GM18507 (cell line): ENCODE measurements at regions not wholly inside any gene's neighbourhood (a gene's known extent, or its start where the extent isn't known, plus 50 kb on each side); places are given as distances from the start of the nearest gene placed in this dataset.

ENCODE experiments used
- DNase-seq: peaks from one replicate; pipeline ENCODE4 v3.0.0; 2011; ENCODE audit warnings: low read depth; ENCODE audit not compliant: insufficient read length; ENCODE audit errors: extremely low spot score
- FAIRE-seq: peaks from 2 replicates; lab custom pipeline; 2011; peaks lifted over from hg19 to GRCh38; lab: Jason Lieb, UNC

DNA sequence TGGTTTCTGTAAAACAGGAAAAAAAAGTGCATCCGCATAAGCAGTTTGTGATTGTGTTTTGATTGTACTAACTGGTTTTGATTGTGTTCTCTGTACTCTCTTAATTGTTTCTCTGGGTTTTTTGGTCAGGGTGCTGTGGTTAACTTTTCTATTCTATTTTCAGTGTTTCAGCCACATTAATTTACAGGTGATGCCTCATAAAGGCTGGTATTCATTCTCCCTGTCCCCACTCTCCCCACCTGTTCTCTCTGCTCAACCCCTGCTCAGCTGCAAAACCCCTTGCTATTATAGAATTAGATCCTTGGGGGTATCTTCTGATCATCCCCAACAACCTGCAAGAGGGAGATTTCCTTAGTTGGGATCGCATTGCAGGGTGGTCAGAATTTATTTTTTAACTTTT, 285.4 kb upstream of the AZI2 start:
- DNase-seq = no peak
- no peak for FAIRE-seq

DNA sequence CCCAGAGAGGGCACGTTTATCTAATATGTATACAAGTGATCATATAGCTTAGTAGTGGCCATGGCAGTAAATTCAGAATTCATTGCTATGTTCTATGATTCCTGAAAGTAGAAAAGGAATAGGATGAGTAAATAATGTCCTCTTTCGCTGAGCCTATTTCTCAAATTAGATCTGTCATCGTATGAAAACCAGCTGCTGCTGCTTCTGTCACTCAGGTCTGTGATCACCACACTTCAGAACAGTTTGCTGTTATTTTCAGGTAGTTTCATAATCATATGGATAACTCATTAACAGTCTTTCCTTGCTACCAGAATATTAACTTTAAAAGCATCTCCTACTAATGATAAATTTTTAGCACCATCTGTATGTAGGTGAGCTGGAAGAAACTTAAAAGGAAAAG, 289.1 kb upstream of the AZI2 start:
- DNase-seq (no peak), FAIRE-seq (no peak)

DNA sequence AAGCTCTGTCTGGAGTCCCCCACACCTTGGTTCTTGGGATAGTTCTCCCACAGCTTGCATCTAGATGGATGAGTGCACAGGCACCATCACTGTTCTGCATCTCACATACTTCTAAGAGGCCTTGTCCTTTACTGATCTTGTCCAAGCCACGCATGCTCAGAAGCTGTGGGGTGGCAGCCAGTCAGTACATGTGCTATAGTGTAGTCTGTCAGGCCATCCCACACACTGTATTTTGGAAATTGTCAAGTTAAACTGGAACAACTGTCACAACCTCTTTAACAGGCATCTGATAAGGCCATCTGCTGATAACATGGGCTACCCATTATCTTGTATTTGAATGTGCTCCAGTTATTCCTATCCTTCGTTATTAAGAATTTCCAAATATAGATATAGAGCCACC, 296.5 kb upstream of the AZI2 start:
- DNase-seq (no peak), FAIRE-seq (no peak)

DNA sequence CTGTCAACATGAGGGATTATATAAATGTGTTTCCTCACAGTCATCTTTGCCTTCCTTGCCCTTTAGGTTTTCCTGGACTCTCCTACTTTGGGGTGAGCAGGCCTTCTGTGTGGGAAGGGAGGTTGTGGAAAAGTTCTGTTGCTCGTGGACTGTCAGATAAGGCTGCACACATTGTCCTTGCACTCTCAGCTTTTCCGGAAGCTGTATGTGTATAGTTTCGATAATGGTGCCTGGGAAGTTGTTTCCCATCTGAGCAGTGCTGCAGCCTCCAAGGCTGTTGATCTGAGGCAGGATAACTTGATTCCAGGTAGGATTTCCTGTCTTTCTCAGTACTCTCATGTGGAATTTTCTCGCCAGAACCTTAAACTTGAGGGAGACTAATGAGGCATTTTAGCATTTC, 297.8 kb upstream of the AZI2 start:
- DNase-seq = no peak
- FAIRE-seq = no peak

DNA sequence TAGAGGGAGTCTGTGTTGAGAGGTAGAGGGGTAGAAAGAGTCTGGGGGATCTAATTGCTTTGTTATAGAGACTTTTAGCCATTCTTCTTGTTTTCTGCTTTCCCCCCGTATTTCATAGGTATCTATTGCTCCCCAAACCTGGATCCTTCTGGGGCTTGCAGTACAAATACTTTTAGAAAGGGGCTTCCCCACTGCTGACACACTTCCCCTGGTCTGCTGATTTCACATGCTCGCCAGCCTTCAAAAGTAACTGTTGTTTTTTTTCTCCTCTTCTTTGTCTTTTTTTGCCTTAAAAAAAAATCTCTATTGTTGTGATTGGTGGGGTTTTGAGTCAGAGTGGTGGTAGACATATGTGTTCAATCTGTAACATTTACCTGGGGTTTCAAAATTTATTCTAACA, 300.6 kb upstream of the AZI2 start:
- DNase-seq (no peak), FAIRE-seq (no peak)

DNA sequence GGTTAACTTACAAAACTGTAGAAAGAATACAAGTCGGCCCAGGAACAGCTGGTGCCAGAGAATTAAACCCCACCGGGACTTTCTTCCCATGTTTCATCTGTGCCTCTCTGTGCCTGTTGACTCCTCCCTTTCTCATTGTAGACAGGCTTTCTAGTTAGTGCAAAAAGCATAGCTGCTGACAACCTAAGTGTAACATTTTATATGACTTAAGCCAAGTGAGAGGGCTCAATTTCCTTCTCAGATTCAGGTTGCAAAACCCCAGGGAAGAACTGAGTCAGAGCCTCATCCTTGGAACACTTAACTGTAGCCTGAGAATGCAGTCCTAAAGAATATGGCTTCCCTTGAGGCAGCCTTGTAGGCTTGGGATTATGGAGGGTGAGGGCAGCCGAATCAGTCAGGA, 302.5 kb upstream of the AZI2 start:
- DNase-seq (no peak), FAIRE-seq (no peak)

DNA sequence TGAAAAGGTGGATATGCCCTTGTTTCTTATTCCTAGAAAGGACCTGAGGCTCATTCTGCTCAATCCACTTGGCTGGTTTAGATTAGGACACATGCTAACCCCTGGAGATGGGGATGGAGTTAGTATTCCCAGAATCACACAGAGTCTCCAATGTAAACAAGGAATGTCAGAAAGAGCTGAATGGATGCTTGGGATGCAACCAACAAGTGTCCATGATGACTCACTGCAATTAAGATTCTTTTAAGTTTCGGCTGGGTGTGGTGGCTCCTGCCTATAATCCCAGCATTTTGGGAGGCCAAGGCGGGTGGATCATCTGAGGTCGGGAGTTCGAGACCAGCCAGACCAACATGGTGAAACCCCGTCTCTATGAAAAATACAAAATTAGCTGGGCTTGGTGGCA, 315.5 kb upstream of the AZI2 start:
- DNase-seq (no peak), FAIRE-seq (no peak)

DNA sequence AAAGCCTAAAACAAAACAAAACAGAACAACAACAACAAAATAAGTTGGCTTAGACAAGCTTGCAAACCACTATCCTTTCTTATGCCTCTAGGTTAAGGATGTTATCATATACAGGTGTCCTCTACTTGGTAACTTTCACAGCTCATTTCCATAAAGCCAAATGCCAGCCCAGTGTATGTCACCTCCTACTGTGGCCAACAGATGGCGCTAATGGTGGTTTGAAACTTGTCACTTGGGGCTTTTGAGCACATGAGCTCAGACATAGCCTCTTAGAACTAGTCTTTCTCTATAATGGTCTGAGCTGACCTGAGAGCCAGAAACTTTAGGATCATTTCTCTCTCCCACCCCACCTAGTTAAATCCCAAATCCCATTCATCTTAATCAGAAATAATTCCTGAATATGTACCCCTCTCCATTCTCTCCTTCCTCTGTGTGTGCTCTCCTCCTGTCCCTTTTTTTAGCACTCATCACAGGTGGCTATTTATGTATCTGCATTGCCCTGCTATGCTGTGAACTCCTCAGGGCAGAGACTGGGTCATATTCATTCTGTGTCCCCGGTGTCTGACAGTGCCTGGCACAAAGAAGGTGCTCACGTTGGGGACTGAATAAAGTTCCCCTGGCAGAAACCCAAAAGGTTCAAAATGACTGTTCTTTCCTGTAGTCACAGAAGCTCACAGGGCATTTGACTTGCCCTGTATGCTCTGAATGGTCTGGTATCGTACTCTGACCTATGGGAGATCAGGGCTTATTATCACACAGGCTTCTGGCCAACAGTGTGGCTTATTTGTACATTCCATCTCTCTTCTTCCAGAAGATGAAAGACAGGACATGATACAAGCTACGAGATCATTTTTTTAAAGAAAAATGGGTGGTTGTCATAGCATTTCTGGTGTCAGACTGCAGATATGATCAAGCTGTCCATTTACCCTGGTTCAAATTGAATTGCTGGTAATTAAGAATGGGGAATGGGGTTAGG, 319.3 kb upstream of the AZI2 start:
- DNase-seq = peak; percentile 5

DNA sequence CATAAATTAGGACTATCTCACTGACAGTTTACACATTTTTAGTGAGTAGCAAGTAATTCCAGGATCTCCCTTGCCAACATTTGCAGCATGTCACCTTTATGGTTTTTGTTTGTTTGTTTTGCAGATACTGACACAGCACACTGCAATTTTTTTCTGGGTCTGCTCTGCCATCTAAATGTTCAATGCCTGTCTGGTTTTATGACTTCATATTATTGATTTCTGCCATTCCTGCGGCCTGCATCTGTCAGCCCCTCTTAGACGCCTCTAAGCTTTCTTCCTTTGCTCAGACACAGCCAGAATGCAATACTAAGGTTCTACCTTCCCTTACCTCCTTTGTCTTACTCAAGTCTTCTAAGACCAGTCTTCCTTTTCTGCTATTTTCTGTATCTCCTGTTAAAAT, 321.2 kb upstream of the AZI2 start:
- no peak for FAIRE-seq
- no peak for DNase-seq

More for the DNA sequence above, 319.3 kb upstream of the AZI2 start:
- peak; percentile 92 for FAIRE-seq

DNA sequence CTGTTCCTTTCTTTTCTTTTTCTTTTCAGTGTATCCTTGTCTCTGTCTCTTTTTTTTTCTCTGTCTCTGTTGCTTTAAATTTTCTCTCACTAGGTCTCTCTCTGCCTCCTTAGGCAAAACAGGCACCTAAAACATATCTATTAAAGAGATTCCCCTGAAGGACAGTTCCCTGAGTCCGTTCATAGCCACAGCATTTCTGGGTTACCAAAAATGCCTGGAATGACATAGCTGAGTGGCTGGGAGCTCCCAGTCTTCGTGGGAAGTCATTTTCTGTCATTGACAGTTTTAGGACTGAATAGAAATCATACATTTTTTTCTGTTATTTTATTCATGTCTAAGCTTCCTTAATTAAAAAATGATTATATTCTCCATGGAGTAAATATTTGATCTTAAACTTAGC, 323.8 kb upstream of the AZI2 start:
- no peak for FAIRE-seq
- DNase-seq = no peak

DNA sequence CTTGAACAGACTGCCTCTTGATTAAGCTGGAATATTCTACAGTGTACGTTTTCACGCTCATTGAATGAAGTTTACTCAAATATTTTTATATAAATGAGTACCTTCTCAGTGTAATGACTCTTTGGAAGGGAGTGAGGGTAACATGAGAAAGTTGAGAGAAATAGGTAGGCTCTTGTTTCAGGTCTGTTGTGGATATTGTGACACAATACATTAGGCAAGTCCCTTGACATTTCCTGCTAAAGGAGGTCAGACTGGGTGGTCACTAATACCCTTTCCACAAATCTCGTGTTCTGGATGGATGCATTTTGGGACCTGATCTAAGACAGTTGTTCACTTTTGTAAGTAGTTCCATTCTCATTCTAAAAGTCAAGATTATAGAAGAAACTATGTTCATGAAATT, 324.8 kb upstream of the AZI2 start:
- DNase-seq = no peak
- FAIRE-seq = no peak

DNA sequence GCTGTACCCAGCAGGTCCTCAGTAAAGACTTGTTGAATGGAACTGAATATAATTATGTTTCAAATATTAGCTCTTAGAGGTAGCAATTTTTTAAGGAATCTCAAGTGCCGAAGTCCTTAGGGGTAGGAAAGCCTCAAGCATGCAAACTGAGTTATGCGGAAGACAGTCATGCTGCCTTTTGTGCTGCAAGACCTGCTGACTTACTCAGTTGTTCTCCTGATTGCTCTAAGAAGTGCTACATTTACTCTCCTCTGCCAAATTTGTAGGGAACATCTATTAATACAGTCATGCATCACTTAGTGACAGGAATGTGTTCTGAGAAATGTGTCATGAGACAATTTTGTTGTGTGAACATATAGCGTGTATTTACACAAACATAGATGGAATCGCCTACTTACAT, 325.6 kb upstream of the AZI2 start:
- FAIRE-seq (no peak), DNase-seq (no peak)

DNA sequence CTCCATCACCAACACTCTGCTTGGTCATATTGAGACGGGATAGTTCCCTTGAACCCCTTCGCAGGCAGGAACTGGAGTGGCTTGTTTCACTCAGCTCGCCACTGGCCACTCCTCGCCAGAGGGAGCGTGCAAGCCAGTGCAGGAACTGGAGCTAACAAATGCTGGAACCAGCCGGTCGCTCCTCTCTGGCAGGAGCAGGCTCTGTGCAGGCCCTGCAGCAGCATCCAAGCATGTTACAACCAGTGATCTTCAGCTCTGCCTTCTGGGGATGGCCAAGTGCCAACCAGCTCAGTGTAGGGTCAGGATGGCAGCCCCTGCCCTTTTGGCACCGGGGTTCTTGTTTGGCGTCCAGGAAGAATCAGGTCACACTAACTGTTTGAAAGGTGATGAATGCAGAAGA, 329.0 kb upstream of the AZI2 start:
- FAIRE-seq (no peak), DNase-seq (no peak)

DNA sequence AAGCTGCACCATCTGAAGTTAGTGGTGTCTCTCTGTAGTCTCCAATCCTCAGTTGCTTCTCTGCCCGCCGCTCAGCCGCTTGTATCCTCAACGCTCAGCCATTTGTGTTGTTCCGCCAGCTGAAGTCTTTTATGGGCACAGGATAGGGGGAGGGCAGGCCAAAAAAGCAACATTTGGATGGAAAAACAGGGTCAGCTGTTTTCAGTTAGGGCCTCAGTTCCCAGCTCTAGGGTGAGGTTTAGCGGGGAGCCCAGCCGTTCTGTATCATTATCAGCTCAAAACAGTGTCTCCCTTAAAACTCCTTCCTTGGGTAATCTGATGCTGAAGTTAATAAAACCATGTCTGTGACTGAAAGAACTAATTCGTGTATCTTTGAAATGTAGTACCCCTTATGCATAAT, 329.5 kb upstream of the AZI2 start:
- no peak for FAIRE-seq
- DNase-seq = no peak

DNA sequence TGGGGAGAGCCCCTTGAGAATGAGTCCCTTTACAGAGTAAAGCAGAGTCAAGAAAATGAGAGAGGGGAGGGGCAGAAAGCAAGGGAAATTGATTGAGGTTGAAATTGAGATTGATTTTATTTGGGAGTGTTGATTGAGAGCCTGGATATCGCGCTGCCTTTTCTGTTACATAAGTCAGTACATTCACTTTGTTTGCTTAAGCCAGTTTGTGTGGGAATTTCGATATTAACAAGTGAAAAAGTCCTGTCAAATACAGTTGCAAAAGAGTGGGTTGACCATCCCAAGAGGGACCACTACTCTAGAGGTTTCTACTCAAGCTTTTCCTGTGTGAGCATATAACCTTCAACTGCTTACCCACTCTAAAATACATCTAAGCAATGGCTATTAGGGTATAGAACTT, 331.4 kb upstream of the AZI2 start:
- FAIRE-seq (no peak), DNase-seq (no peak)

DNA sequence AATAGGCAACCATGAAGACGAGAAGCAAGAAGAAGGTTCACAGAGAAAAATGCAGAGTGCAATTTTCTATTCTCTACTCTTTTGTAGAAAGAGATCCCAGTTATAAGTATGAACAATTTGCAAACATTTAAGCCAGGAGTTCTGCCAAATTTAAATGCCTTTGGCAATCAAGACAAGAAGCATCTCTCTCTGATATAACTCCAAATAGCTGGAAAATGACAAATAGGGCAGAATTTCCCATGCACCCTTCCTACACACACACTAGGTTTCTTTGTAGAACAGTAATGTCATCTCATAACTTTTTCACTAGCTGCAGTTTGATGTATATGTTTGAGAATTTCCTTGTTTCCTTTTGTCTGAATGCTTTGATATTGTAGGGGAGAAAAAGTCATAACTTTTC, 333.5 kb upstream of the AZI2 start:
- FAIRE-seq = no peak
- no peak for DNase-seq

DNA sequence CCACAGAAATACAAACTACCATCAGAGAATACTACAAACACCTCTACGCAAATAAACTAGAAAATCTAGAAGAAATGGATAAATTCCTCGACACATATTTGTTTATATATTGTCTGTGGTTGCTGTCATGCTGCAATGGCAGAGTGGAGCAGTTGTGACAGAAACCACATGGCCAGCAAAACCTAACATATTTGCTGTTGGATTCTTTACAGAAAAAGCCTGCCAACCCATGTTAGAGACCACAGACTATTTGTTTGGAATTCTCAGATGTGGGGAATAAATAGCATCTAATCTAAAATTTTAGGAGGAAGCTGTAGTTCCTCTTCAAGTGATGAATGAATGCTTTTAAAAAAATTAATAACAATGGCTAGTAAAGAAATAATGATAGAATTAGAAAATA, 341.6 kb upstream of the AZI2 start:
- DNase-seq (no peak), FAIRE-seq (no peak)

DNA sequence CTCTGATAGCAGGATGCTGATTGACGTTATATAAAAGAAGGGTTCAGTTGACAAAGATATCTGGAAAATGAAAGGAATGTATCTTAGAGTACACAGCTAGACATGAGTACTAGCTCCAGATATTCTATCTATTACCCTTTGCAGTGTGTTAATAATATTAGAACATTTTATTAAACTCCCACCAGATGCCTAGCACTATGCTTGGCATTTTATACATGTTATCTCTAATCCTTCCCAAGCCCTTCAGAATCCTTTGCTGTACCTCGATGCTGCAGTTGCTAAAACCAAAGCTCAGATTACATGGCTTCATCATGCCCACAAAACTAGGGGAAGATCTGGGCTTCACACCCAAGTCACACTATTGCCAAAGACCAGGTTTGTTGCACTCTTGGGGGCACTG, 350.1 kb upstream of the AZI2 start:
- DNase-seq (no peak), FAIRE-seq (no peak)

DNA sequence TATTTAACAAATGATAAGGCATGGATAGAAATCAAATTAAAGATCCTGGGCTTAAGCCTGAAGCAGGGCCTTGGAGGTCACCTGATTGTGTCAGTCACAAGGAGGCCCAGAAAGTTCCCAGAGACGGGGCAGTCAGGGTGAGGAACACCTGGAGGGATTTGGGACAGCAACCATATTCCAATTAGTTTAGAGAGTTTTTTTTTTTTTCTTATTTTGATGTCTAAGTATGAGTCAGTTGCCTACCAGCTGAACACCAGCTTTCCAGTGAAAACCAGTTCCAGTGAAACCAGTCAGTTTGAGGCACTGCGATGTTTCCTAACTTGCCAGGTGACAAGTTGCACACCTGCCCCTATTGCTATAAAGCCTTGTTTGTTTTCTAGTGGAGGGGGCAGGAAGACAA, 350.7 kb upstream of the AZI2 start:
- FAIRE-seq (no peak), DNase-seq (no peak)

DNA sequence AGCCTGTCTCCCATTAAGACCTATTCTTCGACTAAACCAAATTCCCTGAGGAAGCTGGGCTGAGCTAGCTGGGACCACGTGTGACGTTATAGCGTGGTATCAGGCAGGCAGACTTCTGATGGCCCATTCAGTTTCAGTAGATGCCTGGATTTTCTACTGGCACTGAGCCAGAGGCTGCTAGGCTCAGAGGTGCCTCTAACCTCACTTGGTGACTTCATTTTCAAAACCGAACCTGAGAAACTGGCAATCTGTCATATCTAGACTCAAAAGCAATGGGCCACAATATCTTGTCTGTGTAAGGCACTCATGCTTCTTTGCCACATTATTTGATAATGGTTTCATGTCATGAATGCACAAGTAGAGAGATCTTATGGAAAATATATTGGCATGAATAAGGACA, 352.1 kb upstream of the AZI2 start:
- no peak for FAIRE-seq
- no peak for DNase-seq

DNA sequence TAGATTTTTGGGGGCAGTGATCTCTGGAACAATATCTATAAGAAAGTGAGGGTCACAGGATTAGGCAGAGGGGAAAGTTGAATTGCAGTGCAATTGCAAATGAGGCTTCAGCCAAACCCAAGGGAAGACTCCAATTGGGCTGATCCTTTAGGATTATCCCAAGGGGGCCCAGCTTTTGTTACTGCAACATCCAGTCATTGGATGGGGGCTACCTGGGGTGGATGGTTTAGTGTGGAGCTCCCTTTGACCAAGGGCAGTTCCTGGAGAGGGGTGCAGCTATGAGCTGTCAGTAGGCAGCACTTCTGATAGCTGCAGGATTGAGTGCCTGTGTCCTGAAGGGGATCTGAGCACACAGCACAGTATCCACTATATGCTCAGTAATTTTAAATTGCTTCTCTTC, 355.2 kb upstream of the AZI2 start:
- no peak for FAIRE-seq
- no peak for DNase-seq

DNA sequence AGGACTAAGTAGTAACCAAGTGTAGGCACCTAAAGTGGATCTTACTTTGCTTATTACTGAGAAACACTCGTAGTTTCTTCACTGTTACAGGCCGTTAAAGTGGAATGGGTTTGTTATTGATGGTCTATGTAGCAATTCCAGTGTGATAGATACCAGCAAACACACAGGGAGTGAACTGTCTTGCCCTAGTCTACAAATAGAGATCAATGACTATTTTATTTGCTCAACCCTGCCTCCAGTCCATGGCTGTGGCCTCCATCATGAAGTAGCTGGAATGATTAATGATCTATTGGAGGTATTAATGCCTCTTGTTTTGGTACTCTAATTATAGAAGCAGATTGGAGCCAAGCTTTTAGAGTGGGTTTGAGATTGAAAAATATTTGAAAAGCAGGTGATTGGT, 362.7 kb upstream of the AZI2 start:
- FAIRE-seq = no peak

More for the DNA sequence above, 362.7 kb upstream of the AZI2 start:
- DNase-seq = no peak
